H1 (cell line): ENCODE measurements at regions not wholly inside any gene's neighbourhood (a gene's known extent, or its start where the extent isn't known, plus 50 kb on each side); places are given as distances from the start of the nearest gene placed in this dataset.

ENCODE experiments used
- CHD7 ChIP-seq: fragments of 300-600 bp; sonication (generic); IDR thresholded peaks from 2 replicates; pipeline ENCODE4 v1.7.1; 2012; ENCODE audit warnings: low read length, moderate library complexity, mild to moderate bottlenecking, inconsistent platforms; ENCODE audit not compliant: insufficient replicate concordance
- RBBP5 ChIP-seq: IDR thresholded peaks from 2 replicates; pipeline ENCODE4 v1.7.1; 2012; ENCODE audit warnings: low read depth, mild to moderate bottlenecking, inconsistent platforms, low read length, moderate library complexity, borderline replicate concordance

DNA sequence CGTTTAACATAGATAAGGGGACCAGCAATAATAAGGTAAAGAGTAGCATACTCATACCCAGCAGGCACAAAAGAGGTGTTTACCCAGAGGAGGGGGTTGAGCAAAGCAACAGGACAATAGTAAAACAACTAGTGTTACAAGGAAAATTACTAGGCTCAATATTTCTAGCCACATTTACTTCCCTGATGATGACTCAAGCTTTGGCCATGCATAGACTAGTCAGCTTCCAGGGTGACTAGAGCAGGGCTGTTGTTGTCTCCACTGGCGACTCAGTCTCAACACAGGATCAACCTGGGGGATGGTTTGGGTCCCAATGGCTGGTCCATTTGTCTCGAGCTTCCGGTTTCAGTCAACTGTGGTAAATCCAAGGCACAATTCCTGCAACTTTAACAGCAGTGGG lies 217.7 kb upstream of the KCND2 start (continued):
- TF ChIP-seq CHD7 (no peak), RBBP5 (no peak)
